DOHH2 (cell line): ENCODE measurements at regions not wholly inside any gene's neighbourhood (a gene's known extent, or its start where the extent isn't known, plus 50 kb on each side); places are given as distances from the start of the nearest gene placed in this dataset.

Source experiments
- H3F3A ChIP-seq: fragments of 200-600 bp; sonication (generic), shearing (Covaris generic); 2 replicates; pipeline ENCODE4 v1.6.0; 2016; ENCODE audit warnings: antibody characterized with exemption, mild to moderate bottlenecking; ENCODE audit not compliant: control insufficient read depth, insufficient read depth
- H3K27ac ChIP-seq: fragments of 200-600 bp; sonication (generic); 2 replicates; pipeline ENCODE4 v1.5.1; 2014; ENCODE audit warnings: low read depth, mild to moderate bottlenecking, low read length, moderate library complexity
- H3K27me3 ChIP-seq: fragments of 200-600 bp; sonication (generic); 2 replicates; pipeline ENCODE4 v1.6.1; 2014; ENCODE audit warnings: mild to moderate bottlenecking, low read length, mixed read lengths; ENCODE audit not compliant: control insufficient read depth
- H3K36me3 ChIP-seq: fragments of 200-600 bp; sonication (generic); 2 replicates; pipeline ENCODE4 v1.6.1; 2014; ENCODE audit warnings: mild to moderate bottlenecking, low read length, moderate library complexity, mixed read lengths; ENCODE audit not compliant: control insufficient read depth
- H3K4me1 ChIP-seq: fragments of 200-600 bp; sonication (generic); 2 replicates; pipeline ENCODE4 v1.6.1; 2014; ENCODE audit warnings: mild to moderate bottlenecking, low read length, mixed read lengths; ENCODE audit not compliant: control insufficient read depth
- H3K4me2 ChIP-seq: fragments of 200-600 bp; sonication (generic); 2 replicates; pipeline ENCODE4 v1.6.0; 2014; ENCODE audit warnings: mild to moderate bottlenecking, low read length, moderate library complexity
- H3K4me3 ChIP-seq: fragments of 200-600 bp; sonication (generic); 2 replicates; pipeline ENCODE4 v1.5.1; 2014; ENCODE audit warnings: mild to moderate bottlenecking, low read length, mixed read lengths
- H3K79me2 ChIP-seq: fragments of 200-600 bp; sonication (generic); 2 replicates; pipeline ENCODE4 v1.6.1; 2014; ENCODE audit warnings: mild to moderate bottlenecking, low read length, mixed read lengths; ENCODE audit not compliant: control insufficient read depth
- H3K9me2 ChIP-seq: fragments of 200-600 bp; sonication (generic); replicated peaks from 2 replicates; pipeline ENCODE4 v1.6.1; 2014; ENCODE audit warnings: mild to moderate bottlenecking, low read length, mixed read lengths; ENCODE audit not compliant: control insufficient read depth
- H3K9me3 ChIP-seq: fragments of 200-600 bp; sonication (generic); 2 replicates; pipeline ENCODE4 v1.6.1; 2014; ENCODE audit warnings: antibody characterized with exemption, low read length, mixed read lengths; ENCODE audit not compliant: control insufficient read depth, insufficient read depth
- H4K20me1 ChIP-seq: fragments of 200-600 bp; sonication (generic); 2 replicates; pipeline ENCODE4 v1.6.0; 2014; ENCODE audit warnings: low read depth, mild to moderate bottlenecking, antibody characterized with exemption, low read length, moderate library complexity; ENCODE audit not compliant: control insufficient read depth, insufficient read depth
- EZH2phosphoT487 ChIP-seq: fragments of 200-600 bp; sonication (generic); IDR thresholded peaks from 2 replicates; pipeline ENCODE4 v1.6.1; 2017; ENCODE audit warnings: borderline replicate concordance, mild to moderate bottlenecking, antibody characterized with exemption, low read length, moderate library complexity, mixed read lengths
- TF ChIP-seq, protein P1 (sequence below): fragments of 200-600 bp; sonication (generic); IDR thresholded peaks from one replicate; pipeline ENCODE4 v1.5.1; 2014; ENCODE audit warnings: antibody characterized with exemption, mild to moderate bottlenecking, low read depth, low read length; ENCODE audit not compliant: poor library complexity, severe bottlenecking

DNA sequence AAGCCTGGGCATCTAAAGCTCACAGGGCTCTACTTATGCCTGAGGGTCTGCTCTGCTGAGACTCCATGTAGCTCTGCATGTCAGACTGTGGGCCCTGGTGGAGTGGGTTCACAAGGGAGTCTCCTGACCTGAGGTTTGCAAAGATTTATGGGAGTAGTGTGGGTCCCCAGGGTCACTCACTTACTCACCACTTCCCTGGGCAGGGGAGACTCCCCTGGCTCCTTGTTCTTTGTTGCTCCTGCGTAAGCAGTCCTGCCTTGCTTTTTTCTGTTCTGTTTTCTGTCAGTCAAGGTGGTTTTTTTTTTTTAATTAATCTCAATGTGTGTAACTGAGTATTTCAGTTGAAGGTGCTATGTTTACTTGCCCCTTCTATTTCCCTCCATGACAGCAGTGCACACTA is 256.6 kb downstream of the TMEM38B start:
- no peaks in the 10 kb centered on the region for H3K36me3 ChIP-seq
- no peaks in the 10 kb centered on the region for H3K4me1 ChIP-seq
- H3K27ac ChIP-seq, result no peak overlapping the region
- H3K9me2 ChIP-seq, result no peaks in the 10 kb centered on the region
- H3K4me2 ChIP-seq, result no peak overlapping the region
- H3K4me3 ChIP-seq, result no peak overlapping the region
- no peaks in the 10 kb centered on the region for H3K27me3 ChIP-seq
- H3F3A ChIP-seq, result no peaks in the 10 kb centered on the region
- H3K9me3 ChIP-seq, result no peaks in the 10 kb centered on the region
- H4K20me1 ChIP-seq, result no peaks in the 10 kb centered on the region
- TF ChIP-seq, protein P1, sequence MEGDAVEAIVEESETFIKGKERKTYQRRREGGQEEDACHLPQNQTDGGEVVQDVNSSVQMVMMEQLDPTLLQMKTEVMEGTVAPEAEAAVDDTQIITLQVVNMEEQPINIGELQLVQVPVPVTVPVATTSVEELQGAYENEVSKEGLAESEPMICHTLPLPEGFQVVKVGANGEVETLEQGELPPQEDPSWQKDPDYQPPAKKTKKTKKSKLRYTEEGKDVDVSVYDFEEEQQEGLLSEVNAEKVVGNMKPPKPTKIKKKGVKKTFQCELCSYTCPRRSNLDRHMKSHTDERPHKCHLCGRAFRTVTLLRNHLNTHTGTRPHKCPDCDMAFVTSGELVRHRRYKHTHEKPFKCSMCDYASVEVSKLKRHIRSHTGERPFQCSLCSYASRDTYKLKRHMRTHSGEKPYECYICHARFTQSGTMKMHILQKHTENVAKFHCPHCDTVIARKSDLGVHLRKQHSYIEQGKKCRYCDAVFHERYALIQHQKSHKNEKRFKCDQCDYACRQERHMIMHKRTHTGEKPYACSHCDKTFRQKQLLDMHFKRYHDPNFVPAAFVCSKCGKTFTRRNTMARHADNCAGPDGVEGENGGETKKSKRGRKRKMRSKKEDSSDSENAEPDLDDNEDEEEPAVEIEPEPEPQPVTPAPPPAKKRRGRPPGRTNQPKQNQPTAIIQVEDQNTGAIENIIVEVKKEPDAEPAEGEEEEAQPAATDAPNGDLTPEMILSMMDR, result no peak
- TF ChIP-seq EZH2phosphoT487, result no peak
- no peaks in the 10 kb centered on the region for H3K79me2 ChIP-seq

DNA sequence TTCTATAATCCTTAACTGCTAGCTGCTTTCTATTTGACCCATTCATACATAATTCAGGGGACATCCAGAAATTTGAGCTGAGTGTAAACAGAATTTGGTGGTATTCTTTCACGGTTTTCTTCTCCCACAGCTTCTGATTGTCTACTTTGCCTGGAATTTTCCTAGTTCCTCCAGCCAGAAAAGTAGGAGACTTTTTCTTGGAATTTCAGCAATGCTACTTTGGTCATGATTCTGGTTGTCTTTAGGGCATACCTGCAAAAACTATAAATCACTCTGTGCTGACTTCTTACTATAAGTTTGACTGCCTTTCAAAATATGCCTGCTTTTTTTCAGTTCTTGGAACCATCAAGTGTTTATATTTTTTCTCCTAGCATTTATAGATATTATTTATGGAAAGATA is 260.2 kb downstream of the TMEM38B start:
- H3K4me2 ChIP-seq, result no peak overlapping the region
- H3K4me1 ChIP-seq, result no peaks in the 10 kb centered on the region
- H3K4me3 ChIP-seq, result no peak overlapping the region
- TF ChIP-seq, protein P1, result no peak
- no peak for TF ChIP-seq EZH2phosphoT487
- no peaks in the 10 kb centered on the region for H3F3A ChIP-seq
- no peaks in the 10 kb centered on the region for H4K20me1 ChIP-seq
- H3K27ac ChIP-seq, result no peak overlapping the region
- H3K9me2 ChIP-seq, result no peaks in the 10 kb centered on the region
- H3K36me3 ChIP-seq, result no peaks in the 10 kb centered on the region
- H3K9me3 ChIP-seq, result no peaks in the 10 kb centered on the region
- no peaks in the 10 kb centered on the region for H3K79me2 ChIP-seq
- H3K27me3 ChIP-seq, result no peaks in the 10 kb centered on the region

DNA sequence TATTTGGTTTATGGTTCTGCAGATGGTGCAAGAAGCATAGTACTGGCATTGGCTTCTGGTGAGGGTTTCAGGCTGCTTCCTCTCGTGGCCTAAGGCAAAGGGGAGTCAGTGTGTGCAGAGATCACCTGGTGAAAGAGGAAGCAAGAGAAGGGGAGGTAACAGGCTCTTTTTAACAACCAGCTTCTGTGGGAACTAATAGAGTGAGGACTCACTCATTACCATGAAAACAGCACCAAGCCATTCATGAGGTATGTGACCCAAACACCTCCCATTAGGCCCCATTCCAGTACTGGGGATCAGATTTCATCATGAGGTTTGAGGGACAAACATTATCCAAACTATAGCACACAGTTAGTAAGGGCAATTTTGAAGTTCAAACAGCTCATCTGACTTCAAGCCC is 263.5 kb downstream of the TMEM38B start:
- TF ChIP-seq, protein P1, result no peak
- TF ChIP-seq EZH2phosphoT487, result no peak
- H4K20me1 ChIP-seq, result no peaks in the 10 kb centered on the region
- H3K4me2 ChIP-seq, result no peak overlapping the region
- no peaks in the 10 kb centered on the region for H3K27me3 ChIP-seq
- H3K9me2 ChIP-seq, result no peaks in the 10 kb centered on the region
- H3F3A ChIP-seq, result no peaks in the 10 kb centered on the region
- no peaks in the 10 kb centered on the region for H3K4me1 ChIP-seq
- no peaks in the 10 kb centered on the region for H3K36me3 ChIP-seq
- H3K4me3 ChIP-seq, result no peak overlapping the region
- no peak overlapping the region for H3K27ac ChIP-seq
- no peaks in the 10 kb centered on the region for H3K79me2 ChIP-seq
- no peaks in the 10 kb centered on the region for H3K9me3 ChIP-seq

DNA sequence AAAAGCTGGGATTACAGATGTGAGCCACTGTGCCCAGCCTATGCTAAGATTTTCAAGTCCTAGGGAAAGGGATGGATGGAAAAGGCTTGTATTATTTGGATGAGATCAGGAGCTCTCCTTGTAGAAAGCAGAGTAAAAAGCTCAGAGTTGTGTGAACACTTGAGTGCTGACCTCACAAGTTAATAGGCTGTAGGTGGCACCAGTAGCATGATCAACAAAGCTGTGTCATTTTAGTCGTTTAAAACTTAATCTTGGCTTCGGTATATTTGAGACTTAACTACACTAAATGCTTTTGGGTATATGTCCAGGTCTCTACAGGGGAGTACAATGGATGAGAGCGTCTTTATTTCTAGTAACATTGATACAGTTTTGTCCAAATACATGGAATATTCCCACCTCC is 264.2 kb downstream of the TMEM38B start:
- H3K9me3 ChIP-seq, result no peaks in the 10 kb centered on the region
- no peaks in the 10 kb centered on the region for H3K27me3 ChIP-seq
- no peak overlapping the region for H3K27ac ChIP-seq
- H3K79me2 ChIP-seq, result no peaks in the 10 kb centered on the region
- H3F3A ChIP-seq, result no peaks in the 10 kb centered on the region
- no peaks in the 10 kb centered on the region for H3K9me2 ChIP-seq
- H3K4me2 ChIP-seq, result no peak overlapping the region
- no peaks in the 10 kb centered on the region for H4K20me1 ChIP-seq
- no peaks in the 10 kb centered on the region for H3K36me3 ChIP-seq
- no peak for TF ChIP-seq EZH2phosphoT487
- TF ChIP-seq, protein P1, result no peak
- peaks cover 3% of the 10 kb centered on the region for H3K4me1 ChIP-seq
- no peak overlapping the region for H3K4me3 ChIP-seq
